GM19035 (cell line): ENCODE measurements at regions not wholly inside any gene's neighbourhood (a gene's known extent, or its start where the extent isn't known, plus 50 kb on each side); places are given as distances from the start of the nearest gene placed in this dataset.

Experiments
- ATAC-seq: cut with Tn5 transposase; IDR thresholded peaks from one replicate; pipeline ENCODE4 v1.9.1; 2021; ENCODE audit not compliant: unreplicated experiment

- no peak for ATAC-seq
Observed at GRCh38 chr4:37160653-37161052, 83.9 kb upstream of the NWD2 start.

GRCh38 chr4:37165844-37166243, 78.7 kb upstream of the NWD2 start:
- ATAC-seq = no peak

GRCh38 chr4:37169956-37170355, 74.6 kb upstream of the NWD2 start:
- ATAC-seq = no peak

- no peak for ATAC-seq
Observed at GRCh38 chr4:37188100-37188499, 56.4 kb upstream of the NWD2 start.
